ENCODE measurements at regions not wholly inside any gene's neighbourhood (a gene's known extent, or its start where the extent isn't known, plus 50 kb on each side); places are given as distances from the start of the nearest gene placed in this dataset.

DNA sequence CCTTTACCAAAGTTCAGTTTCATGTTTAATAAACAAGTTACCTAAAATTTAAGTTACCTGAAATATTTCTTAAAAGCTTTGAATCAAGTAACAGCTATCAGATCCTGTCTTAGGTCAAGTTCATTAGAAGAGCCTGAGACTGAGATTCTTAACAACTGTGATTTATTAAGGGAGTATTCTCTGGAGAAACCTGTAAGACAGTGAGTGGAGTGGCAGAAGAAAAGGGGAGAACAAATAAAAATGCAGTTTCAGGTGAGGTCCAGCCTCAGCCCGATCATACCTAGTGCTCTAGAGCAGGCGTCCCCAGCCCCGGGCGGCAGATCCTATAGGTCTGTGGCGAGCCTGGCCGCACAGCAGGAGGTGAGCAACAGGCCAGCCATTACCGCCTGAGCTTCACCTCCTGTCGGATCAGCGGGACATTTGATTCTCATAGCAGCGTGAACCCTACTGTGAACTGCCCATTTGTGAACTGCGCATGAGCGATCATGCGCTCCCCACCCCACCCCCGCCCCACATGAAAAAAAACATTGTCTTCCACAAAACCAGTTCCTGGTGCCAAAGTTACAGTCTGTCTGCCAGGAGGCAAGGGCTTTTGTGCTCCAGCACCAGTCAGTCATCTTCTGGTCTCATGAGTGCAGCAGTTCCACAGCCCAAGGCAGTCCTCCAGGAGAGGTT is 59.2 kb upstream of the ADGRB3 start (continued):
- TF ChIP-seq CHD7 (IDR thresholded peaks at IDR 0.05; ENCODE audit: low read depth, low read length) (no peak), EGR1 (conservative IDR thresholded peaks at IDR 0.05) (0 out of 2 replicates have a peak, but pooled peaks have one; percentile 8), GATAD2B (IDR thresholded peaks at IDR 0.05; ENCODE audit: borderline replicate concordance) (no peak), ZC3H11A (IDR thresholded peaks at IDR 0.05; ENCODE audit: low read depth, low read length) (no peak), TGIF2 (CRISPR knock-in tag; IDR thresholded peaks at IDR 0.05) (no peak), HEY1 (CRISPR knock-in tag; IDR thresholded peaks at IDR 0.05; ENCODE audit: borderline replicate concordance) (no peak), ZNF41 (CRISPR knock-in tag; conservative IDR thresholded peaks at IDR 0.05) (no peak), ZNF586 (CRISPR knock-in tag; conservative IDR thresholded peaks at IDR 0.05) (no peak), CBX1 (IDR thresholded peaks at IDR 0.05; ENCODE audit: low read depth) (no peak), MTA3 (IDR thresholded peaks at IDR 0.05; ENCODE audit: borderline replicate concordance) (no peak), ZNF12 (CRISPR knock-in tag; IDR thresholded peaks at IDR 0.05) (no peak), ZNF3 (CRISPR knock-in tag; IDR thresholded peaks at IDR 0.05) (no peak), MAFK (IDR thresholded peaks at IDR 0.05; ENCODE audit: low read length) (no peak), ZNF76 (CRISPR knock-in tag; IDR thresholded peaks at IDR 0.05; ENCODE audit: borderline replicate concordance) (no peak), PCBP1 (IDR thresholded peaks at IDR 0.05; ENCODE audit: low read depth, low read length, poor library complexity, severe bottlenecking) (no peak), ZBTB17 (CRISPR knock-in tag; IDR thresholded peaks at IDR 0.05) (no peak), ATF7 (IDR thresholded peaks at IDR 0.05) (no peak), ZNF175 (CRISPR knock-in tag; IDR thresholded peaks at IDR 0.05; ENCODE audit: low read depth) (no peak)

Measured in K562 (cell line).